ENCODE measurements at regions not wholly inside any gene's neighbourhood (a gene's known extent, or its start where the extent isn't known, plus 50 kb on each side); places are given as distances from the start of the nearest gene placed in this dataset.

DNA sequence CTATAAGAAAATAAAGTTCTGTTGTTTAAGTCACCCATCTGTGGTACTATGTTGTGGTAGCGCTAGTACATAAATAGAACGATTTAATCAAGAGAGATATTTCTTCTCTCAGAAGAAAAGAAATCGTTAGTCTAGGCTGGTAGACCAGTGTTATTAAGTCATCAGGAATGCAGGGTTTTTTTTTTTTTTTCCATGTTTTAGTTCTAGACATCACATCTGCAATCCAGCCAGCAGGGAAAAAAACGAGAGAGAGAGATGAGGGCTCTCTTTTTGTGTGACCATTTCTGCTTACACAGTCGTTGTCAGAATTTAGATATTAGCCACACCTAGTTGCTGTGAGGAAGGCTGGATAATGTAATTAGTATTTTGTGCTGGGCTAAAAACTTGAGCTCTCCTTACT is 417.4 kb downstream of the TMA16 start:
- no peak overlapping the region for H3K27ac ChIP-seq (ENCODE audit: low read depth in 1 of 2, low read length in 2 of 2)
- WGBS (ENCODE audit: insufficient coverage), result 80% methylated on average over 1 of the region's 5 CpGs
- no peak overlapping the region for H3K27ac Mint-ChIP-seq
- intact Hi-C loops (cut with micrococcal nuclease), result no loop called here
- H3K9ac ChIP-seq (ENCODE audit: insufficient read depth, low read length, poor library complexity, severe bottlenecking), result no peak overlapping the region
- TF ChIP-seq, protein P1, sequence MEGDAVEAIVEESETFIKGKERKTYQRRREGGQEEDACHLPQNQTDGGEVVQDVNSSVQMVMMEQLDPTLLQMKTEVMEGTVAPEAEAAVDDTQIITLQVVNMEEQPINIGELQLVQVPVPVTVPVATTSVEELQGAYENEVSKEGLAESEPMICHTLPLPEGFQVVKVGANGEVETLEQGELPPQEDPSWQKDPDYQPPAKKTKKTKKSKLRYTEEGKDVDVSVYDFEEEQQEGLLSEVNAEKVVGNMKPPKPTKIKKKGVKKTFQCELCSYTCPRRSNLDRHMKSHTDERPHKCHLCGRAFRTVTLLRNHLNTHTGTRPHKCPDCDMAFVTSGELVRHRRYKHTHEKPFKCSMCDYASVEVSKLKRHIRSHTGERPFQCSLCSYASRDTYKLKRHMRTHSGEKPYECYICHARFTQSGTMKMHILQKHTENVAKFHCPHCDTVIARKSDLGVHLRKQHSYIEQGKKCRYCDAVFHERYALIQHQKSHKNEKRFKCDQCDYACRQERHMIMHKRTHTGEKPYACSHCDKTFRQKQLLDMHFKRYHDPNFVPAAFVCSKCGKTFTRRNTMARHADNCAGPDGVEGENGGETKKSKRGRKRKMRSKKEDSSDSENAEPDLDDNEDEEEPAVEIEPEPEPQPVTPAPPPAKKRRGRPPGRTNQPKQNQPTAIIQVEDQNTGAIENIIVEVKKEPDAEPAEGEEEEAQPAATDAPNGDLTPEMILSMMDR (IDR thresholded peaks at IDR 0.05), result no peak
- no peak overlapping the region for H3K4me3 Mint-ChIP-seq
- no peaks in the 10 kb centered on the region for H3K9me3 Mint-ChIP-seq
- no peak overlapping the region for H2AFZ ChIP-seq (ENCODE audit: insufficient read depth, low read depth, low read length, poor library complexity, severe bottlenecking)
- no peak overlapping the region for H3K4me3 ChIP-seq (replicated peaks in 1 of 3; ENCODE audit: low read depth in 2 of 3, low read length in 3 of 3)
- H3K4me1 Mint-ChIP-seq, result no peaks in the 10 kb centered on the region
- no peaks in the 10 kb centered on the region for H3K36me3 ChIP-seq (replicated peaks in 1 of 2; ENCODE audit: control insufficient read depth in 1 of 2, insufficient read depth in 2 of 2, low read length in 2 of 2)
- no peaks in the 10 kb centered on the region for H3K27me3 ChIP-seq (ENCODE audit: control insufficient read depth in 2 of 2, insufficient read depth in 2 of 2, low read length in 2 of 2)
- no peaks in the 10 kb centered on the region for H3K79me2 ChIP-seq (ENCODE audit: insufficient read depth, low read length)
- H3K4me2 ChIP-seq (replicated peaks; ENCODE audit: extremely low read depth, low read length, poor library complexity, severe bottlenecking), result no peak overlapping the region
- DNase-seq, result no peak
- no peaks in the 10 kb centered on the region for H3K36me3 Mint-ChIP-seq
- H3K9me3 ChIP-seq (replicated peaks in 1 of 2; ENCODE audit: control insufficient read depth in 1 of 2, insufficient read depth in 1 of 2, low read length in 2 of 2), result no peaks in the 10 kb centered on the region
- no peaks in the 10 kb centered on the region for H3K4me1 ChIP-seq (ENCODE audit: control insufficient read depth in 1 of 2, insufficient read depth in 2 of 2, low read length in 2 of 2)
- no peaks in the 10 kb centered on the region for H4K20me1 ChIP-seq (ENCODE audit: insufficient read depth, low read length)
- peaks cover 0 to 1% (median 0%) of the 10 kb centered on the region in 3 donors for H3K27me3 Mint-ChIP-seq (ENCODE audit: low read depth in 3 of 3)

DNA sequence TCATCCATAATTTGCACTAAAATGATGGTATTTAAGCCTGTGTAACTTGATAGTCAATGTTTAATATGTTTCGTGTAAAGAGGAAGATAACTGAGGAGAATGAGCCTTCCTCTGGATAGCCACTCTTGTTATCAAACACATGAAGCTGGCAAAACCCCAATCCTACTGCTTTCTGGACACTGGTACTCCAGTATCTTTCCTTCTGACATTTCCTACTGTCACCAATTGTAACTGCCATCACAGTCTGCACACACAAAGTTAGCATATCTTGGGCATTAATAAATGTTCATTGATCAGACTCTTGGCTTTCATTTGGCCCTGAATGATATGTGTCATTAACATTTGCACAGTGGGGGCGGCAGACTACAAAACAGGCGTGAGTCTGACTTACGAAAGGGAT is 419.1 kb downstream of the TMA16 start:
- WGBS (ENCODE audit: insufficient coverage), result 100% methylated on average over 1 of the region's 4 CpGs

More for the DNA sequence above, 419.1 kb downstream of the TMA16 start:
- no peaks in the 10 kb centered on the region for H4K20me1 ChIP-seq (ENCODE audit: insufficient read depth, low read length)
- no peaks in the 10 kb centered on the region for H3K36me3 ChIP-seq (replicated peaks in 1 of 2; ENCODE audit: control insufficient read depth in 1 of 2, insufficient read depth in 2 of 2, low read length in 2 of 2)
- no peak overlapping the region for H3K4me3 ChIP-seq (replicated peaks in 1 of 3; ENCODE audit: low read depth in 2 of 3, low read length in 3 of 3)
- Mint-ChIP-seq H3K9me3 (no peaks in the 10 kb centered on the region), H3K27me3 (ENCODE audit: low read depth in 3 of 3) (peaks cover 0 to 1% (median 0%) of the 10 kb centered on the region in 3 donors), H3K27ac (no peak overlapping the region), H3K4me3 (no peak overlapping the region), H3K36me3 (no peaks in the 10 kb centered on the region), H3K4me1 (no peaks in the 10 kb centered on the region)
- H3K4me2 ChIP-seq (replicated peaks; ENCODE audit: extremely low read depth, low read length, poor library complexity, severe bottlenecking), result no peak overlapping the region
- no peak overlapping the region for H3K27ac ChIP-seq (ENCODE audit: low read depth in 1 of 2, low read length in 2 of 2)
- intact Hi-C loops (cut with micrococcal nuclease), result no loop called here
- no peaks in the 10 kb centered on the region for H3K4me1 ChIP-seq (ENCODE audit: control insufficient read depth in 1 of 2, insufficient read depth in 2 of 2, low read length in 2 of 2)
- no peaks in the 10 kb centered on the region for H3K9me3 ChIP-seq (replicated peaks in 1 of 2; ENCODE audit: control insufficient read depth in 1 of 2, insufficient read depth in 1 of 2, low read length in 2 of 2)
- H3K79me2 ChIP-seq (ENCODE audit: insufficient read depth, low read length), result no peaks in the 10 kb centered on the region
- H2AFZ ChIP-seq (ENCODE audit: insufficient read depth, low read depth, low read length, poor library complexity, severe bottlenecking), result no peak overlapping the region
- TF ChIP-seq, protein P1 (IDR thresholded peaks at IDR 0.05), result no peak
- H3K27me3 ChIP-seq (ENCODE audit: control insufficient read depth in 2 of 2, insufficient read depth in 2 of 2, low read length in 2 of 2), result no peaks in the 10 kb centered on the region
- no peak for DNase-seq
- no peak overlapping the region for H3K9ac ChIP-seq (ENCODE audit: insufficient read depth, low read length, poor library complexity, severe bottlenecking)

All from CD14-positive monocyte (primary cell).